Activated gamma-delta T cell treated with Interleukin-2 at 50 U/mL for 16 hours (primary cell): ENCODE measurements at regions not wholly inside any gene's neighbourhood (a gene's known extent, or its start where the extent isn't known, plus 50 kb on each side); places are given as distances from the start of the nearest gene placed in this dataset.

Source experiments
- DNase-seq: peaks from one replicate; pipeline ENCODE4 v3.0.0-alpha.2; 2020

DNA sequence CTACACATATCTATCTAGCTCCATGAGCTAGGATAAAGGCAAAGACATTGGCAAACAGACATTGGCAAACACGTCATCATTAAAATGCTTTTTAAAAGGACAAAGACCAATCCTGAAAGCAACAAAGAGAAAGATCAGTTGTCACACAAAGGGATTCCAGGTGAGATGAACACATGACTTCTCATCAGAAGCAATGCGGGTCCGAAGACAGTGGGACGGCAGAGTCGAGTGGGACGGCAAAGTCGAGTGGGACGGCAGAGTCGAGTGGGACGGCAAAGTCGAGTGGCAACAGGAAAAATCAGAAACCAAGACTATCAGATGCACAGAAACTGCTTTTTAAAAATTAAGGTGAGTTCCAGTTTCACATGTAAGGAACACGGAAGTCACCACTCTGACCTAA lies 609.5 kb downstream of the BRD1 start:
- DNase-seq = no peak

DNA sequence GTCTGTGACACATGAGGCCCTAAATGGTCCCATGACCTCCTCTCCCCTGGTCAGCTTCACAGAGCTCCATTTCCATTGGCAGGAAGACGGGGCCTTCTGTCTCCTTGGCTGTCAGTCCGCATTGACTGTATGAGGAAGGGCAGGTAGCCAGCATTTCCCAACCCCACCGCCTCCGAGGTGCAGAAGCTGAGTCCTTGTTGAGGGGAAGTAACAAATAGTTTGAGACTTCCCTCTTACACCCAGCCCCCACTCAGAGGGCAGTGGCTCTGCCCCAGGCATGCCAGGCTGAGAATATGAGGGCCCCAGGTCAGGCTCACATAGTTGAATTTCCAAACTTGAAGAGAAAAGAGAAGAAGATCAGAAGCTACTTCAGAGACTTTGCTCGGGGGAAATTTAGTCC lies 611.1 kb downstream of the BRD1 start:
- no peak for DNase-seq

DNA sequence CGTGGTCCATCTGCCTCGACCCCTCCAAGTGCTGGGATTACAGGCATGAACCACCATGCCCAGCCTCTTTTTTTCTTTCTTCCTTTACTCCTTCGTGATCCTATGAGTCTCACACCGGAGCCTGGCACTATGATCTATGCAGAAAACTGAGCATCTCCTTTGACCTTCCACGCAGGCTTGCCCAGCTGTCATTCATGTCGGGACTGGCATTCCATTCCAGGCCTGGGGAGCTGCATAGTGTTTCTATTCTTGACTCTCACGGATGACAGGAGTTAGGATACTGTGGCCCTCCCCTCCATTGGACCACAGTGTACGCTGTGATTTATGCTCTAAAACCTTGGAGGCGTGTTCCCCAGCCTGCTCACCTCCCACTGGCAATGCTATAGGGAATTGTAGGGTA lies 611.8 kb downstream of the BRD1 start:
- no peak for DNase-seq

DNA sequence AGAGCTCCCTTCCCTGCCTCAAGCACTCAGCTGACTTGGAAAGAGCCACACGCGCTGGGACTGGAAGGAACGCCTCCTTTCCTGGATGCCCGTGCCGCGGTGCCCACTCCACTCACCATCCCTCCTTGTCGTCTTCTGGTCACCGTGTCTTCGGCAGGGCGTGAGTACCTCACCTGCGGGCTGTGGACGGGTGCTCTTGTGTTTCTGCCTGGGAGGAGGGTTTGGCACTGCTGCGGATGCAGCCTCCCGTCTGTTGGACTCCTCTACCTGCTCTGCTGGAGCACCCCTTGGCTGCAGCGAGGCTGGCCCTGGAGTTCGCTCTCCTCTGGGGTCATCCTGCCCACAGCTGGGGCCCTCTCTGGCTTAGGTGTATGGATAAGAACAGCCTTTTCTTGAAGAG lies 612.7 kb downstream of the BRD1 start:
- no peak for DNase-seq

DNA sequence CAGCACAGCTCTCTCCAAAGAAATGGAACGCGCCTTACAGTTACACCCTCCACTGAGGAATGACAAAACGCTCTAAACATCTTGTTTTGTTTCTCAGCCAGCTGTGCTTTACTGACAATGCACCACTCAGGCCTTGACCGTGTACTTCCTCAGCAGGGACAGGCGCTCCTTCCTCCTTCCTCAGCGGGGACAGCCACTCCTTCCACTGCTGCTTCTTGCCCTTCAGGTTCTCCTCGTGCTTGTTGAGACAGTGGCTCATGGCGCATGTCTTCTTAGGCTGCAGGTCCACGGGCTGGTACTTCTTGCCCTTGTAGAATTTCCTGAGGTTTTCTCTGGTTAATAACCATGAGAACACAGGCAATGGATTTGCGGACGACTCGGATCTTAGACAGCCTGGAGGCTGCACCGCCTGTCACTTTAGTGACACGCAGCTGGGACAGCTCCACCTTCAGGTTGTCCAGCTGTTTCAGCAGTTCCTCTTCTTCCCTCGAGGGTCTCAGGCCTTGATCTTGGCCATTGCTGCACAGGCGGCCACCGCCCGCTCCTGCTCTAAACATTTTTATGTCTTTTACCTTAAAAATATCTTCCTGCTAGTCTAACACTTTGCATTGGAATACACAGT lies 613.8 kb downstream of the BRD1 start:
- DNase-seq = no peak

GRCh38 chr22:49212466-49212865 lies 615.2 kb downstream of the BRD1 start:
- no peak for DNase-seq

GRCh38 chr22:49212002-49212401 lies 615.7 kb downstream of the BRD1 start:
- DNase-seq = no peak

DNA sequence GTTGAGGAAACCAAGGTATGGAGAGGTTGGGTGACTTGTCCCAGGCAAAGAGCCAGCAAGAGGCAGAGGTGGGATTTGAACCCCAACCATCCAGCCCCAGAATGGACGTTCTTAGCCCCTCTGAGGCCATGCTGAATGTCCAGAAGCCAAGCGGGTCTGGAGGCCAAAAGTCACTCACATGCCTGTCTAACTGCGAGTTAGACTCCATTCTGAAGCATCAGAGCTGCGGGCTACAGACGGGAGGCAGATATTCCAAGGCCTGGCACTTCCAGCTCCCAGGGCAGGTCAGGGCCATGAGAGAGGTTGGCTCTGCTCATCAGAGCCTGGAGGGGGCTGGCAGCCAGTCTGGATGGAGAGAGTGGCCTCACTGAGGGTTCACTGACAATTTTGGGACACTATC lies 616.5 kb downstream of the BRD1 start:
- DNase-seq = no peak

GRCh38 chr22:49210606-49211005 lies 617.1 kb downstream of the BRD1 start:
- DNase-seq = no peak

GRCh38 chr22:49209452-49210195 lies 618.0 kb downstream of the BRD1 start:
- DNase-seq = no peak

- no peak for DNase-seq
Measured at GRCh38 chr22:49208768-49209252, 618.9 kb downstream of the BRD1 start.

GRCh38 chr22:49208004-49208402 lies 619.7 kb downstream of the BRD1 start:
- no peak for DNase-seq

DNA sequence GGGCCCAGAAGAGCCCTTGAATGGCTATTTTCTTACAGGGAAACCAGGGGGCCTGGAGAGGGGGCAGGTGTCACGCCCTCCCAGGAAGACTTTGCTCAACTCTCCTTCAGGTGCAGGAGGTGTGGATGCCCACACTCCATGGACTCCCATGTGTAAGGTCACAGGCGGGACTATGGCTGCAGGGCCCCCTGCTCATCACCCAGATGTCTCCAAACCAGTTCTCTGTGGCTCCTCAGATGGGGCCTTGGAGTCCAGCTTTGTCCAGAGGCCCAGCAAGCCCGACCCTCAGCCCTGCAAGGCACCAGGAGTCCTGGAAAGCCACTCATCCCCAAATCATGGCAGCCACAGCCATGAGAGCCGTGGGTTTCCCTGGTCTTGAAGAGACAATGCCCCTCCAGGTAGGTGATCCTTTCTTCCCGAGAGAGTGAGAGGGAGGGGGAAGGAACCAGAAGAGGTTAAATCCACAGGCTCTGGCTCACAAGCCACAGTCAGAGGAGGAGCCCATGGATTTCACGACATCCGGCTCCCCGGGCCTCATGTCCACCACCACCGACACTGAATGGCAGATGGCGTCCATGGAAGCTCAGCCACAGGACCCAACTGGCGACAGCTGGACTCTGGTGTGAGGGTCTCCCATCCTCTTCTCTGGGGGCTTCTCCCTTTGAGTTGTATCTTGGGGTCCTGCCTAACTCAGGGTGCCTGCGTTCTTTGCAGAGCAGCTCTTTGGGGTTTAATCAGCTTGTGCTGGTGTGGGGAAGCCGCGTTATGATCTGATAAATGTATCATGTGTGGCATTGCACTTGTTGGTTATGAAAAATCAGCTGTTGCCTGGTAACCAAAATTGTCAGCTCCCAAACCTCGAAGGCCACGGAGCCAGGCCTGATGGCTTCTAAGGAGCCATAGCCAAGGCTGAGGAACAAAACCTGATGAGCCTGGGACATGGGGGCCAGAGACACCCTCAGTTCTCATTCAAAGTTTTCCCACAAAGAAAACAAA lies 620.4 kb downstream of the BRD1 start:
- DNase-seq = no peak

- DNase-seq = no peak
Measured at GRCh38 chr22:49206281-49206680, 621.4 kb downstream of the BRD1 start.

DNA sequence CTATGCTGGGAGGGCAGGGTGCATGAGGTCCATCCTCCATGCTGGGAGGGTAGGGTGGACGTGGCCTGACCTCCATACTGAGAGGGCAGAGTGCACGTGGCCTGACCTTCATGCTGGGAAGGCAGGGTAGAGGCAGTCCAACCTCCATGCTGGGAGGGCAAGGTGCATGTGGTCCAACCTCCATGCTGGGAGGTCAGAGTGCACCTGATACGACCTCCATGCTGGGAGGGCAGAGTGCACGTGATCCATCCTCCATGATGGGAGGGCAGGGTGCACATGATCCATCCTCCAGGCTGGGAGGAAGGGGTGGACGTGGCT lies 622.2 kb downstream of the BRD1 start:
- DNase-seq = no peak

DNA sequence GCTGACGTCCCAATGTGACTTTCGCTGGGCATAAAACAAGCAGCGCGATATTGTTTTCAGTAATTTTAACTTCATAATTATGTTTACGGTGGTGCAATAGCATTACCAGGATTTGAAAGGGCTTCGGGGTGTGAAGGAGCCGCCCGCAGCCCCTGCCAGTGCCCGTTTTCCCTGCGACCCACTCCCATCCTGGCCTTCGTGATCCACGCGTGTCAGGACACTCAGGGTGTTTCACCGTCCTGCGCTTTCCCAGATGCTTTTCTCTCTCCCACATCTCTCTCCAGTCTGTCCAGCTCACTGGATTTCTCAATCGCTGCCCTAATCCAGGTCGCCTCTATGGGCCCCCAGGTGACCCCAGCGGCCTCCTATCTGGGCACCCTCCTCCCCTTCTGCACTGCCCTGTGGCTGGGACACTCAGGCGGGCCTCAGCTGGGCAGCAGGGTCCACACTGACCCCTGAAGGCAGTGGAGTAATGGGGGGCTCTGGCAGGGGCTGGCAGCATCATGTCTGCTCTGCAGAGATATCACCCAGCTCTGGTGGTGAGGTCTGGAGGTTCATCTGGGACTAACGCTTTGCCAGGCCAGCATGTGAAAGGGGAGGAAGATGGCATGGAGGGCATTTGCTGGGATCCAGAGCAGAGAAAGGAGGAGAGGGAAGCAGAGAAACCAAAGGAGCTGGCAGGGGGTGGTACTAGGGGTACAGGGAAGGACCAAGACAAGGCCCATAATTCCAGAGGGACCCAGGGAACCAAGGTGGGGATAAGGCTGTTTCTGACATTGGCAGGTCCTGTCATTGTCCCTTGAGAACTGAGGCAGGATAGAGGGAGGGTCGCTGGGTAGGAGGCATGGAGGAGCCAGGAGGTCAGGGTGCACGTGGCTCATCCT lies 622.8 kb downstream of the BRD1 start:
- no peak for DNase-seq

DNA sequence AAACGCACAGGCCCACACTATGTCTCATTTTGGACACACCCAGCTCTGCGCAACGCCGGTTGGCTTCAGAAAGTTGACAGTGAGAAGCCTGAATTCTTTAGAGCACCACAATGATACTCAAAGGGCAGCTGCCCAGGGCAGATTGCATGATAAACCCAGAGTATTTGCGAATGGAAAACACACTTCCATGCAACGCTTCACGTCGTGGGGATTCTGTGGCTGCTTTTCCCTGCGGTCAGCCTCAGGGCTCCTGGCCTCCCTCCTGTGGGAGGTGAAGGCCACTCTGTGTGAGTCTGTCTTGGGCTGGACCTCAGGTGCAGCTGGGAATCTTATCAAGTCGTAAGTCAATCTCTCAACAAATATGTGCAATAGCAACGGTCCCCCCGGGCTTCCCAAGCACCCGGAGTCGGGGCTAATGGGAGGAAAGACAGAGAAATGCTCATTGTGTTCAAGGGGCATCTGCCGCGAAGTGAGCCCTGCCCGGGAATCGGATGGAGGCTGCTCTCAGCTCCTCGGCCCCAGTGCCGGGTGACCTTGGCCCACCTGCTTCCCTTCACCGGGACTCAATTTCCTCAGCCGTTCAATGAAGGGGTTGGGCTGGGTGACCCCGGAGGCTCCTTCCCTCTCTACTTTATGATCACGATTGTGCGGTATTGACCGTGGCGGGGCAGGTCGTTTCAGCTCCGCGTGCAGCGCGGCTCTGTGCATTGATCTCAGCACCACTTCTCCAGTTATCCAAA lies 623.6 kb downstream of the BRD1 start:
- no peak for DNase-seq

DNA sequence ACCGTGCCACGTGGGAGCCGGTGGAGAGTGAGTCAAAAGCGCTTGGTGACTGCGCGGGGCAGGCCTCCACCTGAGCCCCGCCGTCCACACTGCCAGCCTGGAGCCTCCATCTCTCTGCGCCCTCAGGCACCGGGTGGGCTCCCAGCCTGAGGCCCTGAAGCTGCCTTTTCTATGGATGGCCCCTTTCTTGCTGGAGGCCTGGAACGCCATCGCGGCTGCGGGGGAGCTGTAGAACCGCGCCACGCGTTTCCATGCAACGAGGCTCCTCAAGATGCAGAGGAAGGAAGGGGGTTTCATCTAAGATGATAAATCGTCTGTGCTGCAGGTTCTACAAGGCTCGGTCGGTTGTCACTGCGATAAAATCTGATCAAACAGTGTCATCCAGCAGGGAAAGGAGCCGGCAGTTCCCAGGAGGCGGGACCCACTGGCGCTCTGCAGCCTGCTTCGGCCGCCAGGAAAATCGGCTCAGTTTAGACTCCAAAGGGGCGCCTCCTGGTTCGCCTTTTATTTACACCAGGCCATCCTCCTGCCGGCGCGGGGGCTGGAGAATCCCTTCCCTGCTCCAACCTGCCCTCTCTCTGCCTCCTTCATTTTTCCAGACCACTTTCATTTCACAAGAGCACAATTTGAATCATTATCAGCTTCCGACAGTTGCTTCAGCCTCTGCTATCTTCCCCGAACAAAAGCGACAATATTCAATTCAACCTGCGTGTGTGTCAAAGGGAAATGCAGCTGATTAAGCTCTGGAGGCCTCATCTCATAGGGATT lies 624.4 kb downstream of the BRD1 start:
- DNase-seq = no peak

- no peak for DNase-seq
Measured at GRCh38 chr22:49202226-49202625, 625.4 kb downstream of the BRD1 start.

DNA sequence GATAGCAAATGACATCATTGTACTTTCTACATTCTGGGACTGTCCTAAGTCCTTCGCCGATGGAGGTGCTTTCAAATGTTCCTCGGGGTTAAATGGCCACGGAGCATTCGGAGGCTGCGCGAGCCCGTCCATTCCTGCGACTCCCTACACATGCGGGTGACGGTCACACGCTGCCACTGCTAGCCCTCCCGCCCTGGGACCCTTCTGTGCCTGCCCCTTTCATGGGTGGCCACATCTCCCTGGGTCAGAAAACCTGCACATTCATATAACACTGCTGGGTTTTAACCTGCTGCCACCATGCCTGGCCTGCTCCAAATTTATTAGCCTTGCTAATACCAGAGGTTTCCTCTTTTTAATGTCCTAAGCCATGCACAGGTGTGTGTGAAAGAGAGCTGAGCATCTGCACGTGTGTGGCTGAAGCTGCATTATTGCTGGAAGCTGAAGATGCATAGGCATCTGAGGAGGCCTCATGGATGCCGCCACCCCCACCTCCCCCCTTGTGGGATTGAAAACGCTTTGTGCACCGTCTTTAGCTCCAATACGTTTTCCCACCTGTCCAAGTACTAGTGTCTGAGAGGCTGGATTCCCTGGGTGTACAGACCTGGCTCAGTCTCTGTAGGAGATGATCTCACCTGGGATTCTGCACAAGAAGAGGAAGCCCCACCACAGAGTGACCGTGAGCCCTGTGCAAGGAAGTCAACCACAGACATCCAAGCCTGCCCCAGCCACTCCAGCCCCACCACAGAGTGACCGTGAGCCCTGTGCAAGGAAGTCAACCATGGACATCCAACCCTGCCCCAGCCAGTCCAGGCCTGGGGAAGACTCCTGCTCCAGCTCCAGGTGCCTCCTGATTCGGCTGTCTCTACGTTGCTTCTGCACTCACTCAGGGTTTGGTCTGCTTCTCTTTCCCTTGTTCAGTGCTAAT lies 626.4 kb downstream of the BRD1 start:
- no peak for DNase-seq
